GM23248 (cell line): ENCODE measurements at regions not wholly inside any gene's neighbourhood (a gene's known extent, or its start where the extent isn't known, plus 50 kb on each side); places are given as distances from the start of the nearest gene placed in this dataset.

Source experiments
- DNase-seq: peaks from one replicate; pipeline ENCODE4 v3.0.0-alpha.2; 2015
- H2AFZ ChIP-seq: fragments of 200-600 bp; sonication (generic); 2 replicates; pipeline ENCODE4 v1.6.1; 2016; ENCODE audit warnings: antibody characterized with exemption
- H3F3A ChIP-seq: fragments of 200-600 bp; sonication (generic); 2 replicates; pipeline ENCODE4 v1.6.1; 2016; ENCODE audit warnings: mild to moderate bottlenecking, antibody characterized with exemption, mixed run types; ENCODE audit not compliant: insufficient read depth
- H3K27ac ChIP-seq: fragments of 200-600 bp; sonication (generic); 2 replicates; pipeline ENCODE4 v1.5.1; 2016; ENCODE audit warnings: mild to moderate bottlenecking
- H3K27me3 ChIP-seq: fragments of 200-600 bp; sonication (generic); replicated peaks from 2 replicates; pipeline ENCODE4 v1.6.1; 2016; ENCODE audit warnings: mild to moderate bottlenecking; ENCODE audit not compliant: insufficient read depth
- H3K36me3 ChIP-seq: fragments of 200-600 bp; sonication (generic); 2 replicates; pipeline ENCODE4 v1.6.1; 2016; ENCODE audit warnings: low read depth, mild to moderate bottlenecking
- H3K4me1 ChIP-seq: fragments of 200-600 bp; sonication (generic); 2 replicates; pipeline ENCODE4 v1.6.1; 2016; ENCODE audit warnings: mild to moderate bottlenecking; ENCODE audit not compliant: insufficient read depth
- H3K4me2 ChIP-seq: fragments of 200-600 bp; sonication (generic); one replicate; pipeline ENCODE4 v1.6.1; 2016; ENCODE audit warnings: mild to moderate bottlenecking; ENCODE audit not compliant: unreplicated experiment
- H3K4me3 ChIP-seq: fragments of 200-600 bp; sonication (generic); 2 replicates; pipeline ENCODE4 v1.5.1; 2016; ENCODE audit warnings: mild to moderate bottlenecking
- H3K79me2 ChIP-seq: fragments of 200-600 bp; sonication (generic); 2 replicates; pipeline ENCODE4 v1.6.1; 2016; ENCODE audit warnings: mild to moderate bottlenecking; ENCODE audit not compliant: insufficient read depth
- H3K9ac ChIP-seq: fragments of 200-600 bp; sonication (generic); 2 replicates; pipeline ENCODE4 v1.6.1; 2016; ENCODE audit warnings: mild to moderate bottlenecking
- H3K9me2 ChIP-seq: fragments of 200-600 bp; sonication (generic); 2 replicates; pipeline ENCODE4 v1.6.1; 2016; ENCODE audit warnings: mixed run types, mild to moderate bottlenecking, moderate library complexity; ENCODE audit not compliant: insufficient read depth
- H3K9me3 ChIP-seq: fragments of 200-600 bp; sonication (generic); one replicate; pipeline ENCODE4 v1.6.1; 2017; ENCODE audit warnings: low read depth
- H4K20me1 ChIP-seq: fragments of 200-600 bp; sonication (generic); 2 replicates; pipeline ENCODE4 v1.6.0; 2016; ENCODE audit not compliant: insufficient read depth
- EZH2 ChIP-seq: fragments of 200-600 bp; sonication (generic); IDR thresholded peaks from 2 replicates; pipeline ENCODE4 v1.6.1; 2018; ENCODE audit warnings: antibody characterized with exemption, mild to moderate bottlenecking; ENCODE audit not compliant: insufficient read depth, poor library complexity, severe bottlenecking
- EZH2phosphoT487 ChIP-seq: fragments of 200-600 bp; sonication (generic); IDR thresholded peaks from 2 replicates; pipeline ENCODE4 v1.6.1; 2018; ENCODE audit warnings: antibody characterized with exemption, moderate library complexity, mild to moderate bottlenecking, low read depth; ENCODE audit not compliant: insufficient read depth
- WGBS, 2 experiments: methylation state at CpG; one replicate each; pipeline ENCODE4 v1.1.6; 2015 to 2017; ENCODE audit warnings: low lambda C conversion rate in 2 of 2, low coverage in 1 of 2; ENCODE audit errors: missing lambda C conversion rate in 2 of 2; 5-methylcytosine and 5-hydroxymethylcytosine counted together
- in situ Hi-C: fragments of 300-500 bp; cut with MboI; formaldehyde crosslinking; loops from 2 replicates; pipeline ENCODE4 v1.15.0; 2020

GRCh38 chr9:126084696-126085095, 241.9 kb upstream of the MVB12B start:
- H3F3A ChIP-seq, result no peaks in the 10 kb centered on the region
- in situ Hi-C loops, result no loop called here

GRCh38 chr9:126085170-126085569, 241.5 kb upstream of the MVB12B start:
- H3K36me3 ChIP-seq, result no peaks in the 10 kb centered on the region
- no peak overlapping the region for H2AFZ ChIP-seq
- H3K4me1 ChIP-seq, result no peaks in the 10 kb centered on the region
- no peak for DNase-seq
- no peak for TF ChIP-seq EZH2phosphoT487
- no peak for TF ChIP-seq EZH2
- no peak overlapping the region for H3K27ac ChIP-seq
- H3K79me2 ChIP-seq, result no peaks in the 10 kb centered on the region
- H3K4me3 ChIP-seq, result no peak overlapping the region
- H3K27me3 ChIP-seq, result 0 out of 2 replicates have a peak, but pooled peaks cover 4% of the 10 kb centered on the region
- no peak overlapping the region for H3K4me2 ChIP-seq
- in situ Hi-C loops, result no loop called here
- no peak overlapping the region for H3K9ac ChIP-seq
- no peaks in the 10 kb centered on the region for H3F3A ChIP-seq
- no peaks in the 10 kb centered on the region for H3K9me3 ChIP-seq
- WGBS, 2 experiments, result 33 to 39% methylated on average over 2 of the region's 2 CpGs
- no peaks in the 10 kb centered on the region for H3K9me2 ChIP-seq
- H4K20me1 ChIP-seq, result no peaks in the 10 kb centered on the region

More at GRCh38 chr9:126084696-126085095, 241.9 kb upstream of the MVB12B start:
- Histone ChIP-seq H3K27ac (no peak overlapping the region), H3K9ac (no peak overlapping the region), H3K4me3 (no peak overlapping the region), H3K9me3 (no peaks in the 10 kb centered on the region), H3K79me2 (no peaks in the 10 kb centered on the region), H3K27me3 (0 out of 2 replicates have a peak, but pooled peaks cover 4% of the 10 kb centered on the region), H3K4me2 (no peak overlapping the region), H2AFZ (no peak overlapping the region), H3K9me2 (no peaks in the 10 kb centered on the region), H3K4me1 (no peaks in the 10 kb centered on the region), H4K20me1 (no peaks in the 10 kb centered on the region), H3K36me3 (no peaks in the 10 kb centered on the region)
- WGBS, 2 experiments, result 43 to 46% methylated on average over 8 of the region's 8 CpGs
- TF ChIP-seq EZH2phosphoT487, result no peak
- TF ChIP-seq EZH2, result no peak
- DNase-seq, result no peak

- H3F3A ChIP-seq, result no peaks in the 10 kb centered on the region
- H3K27ac ChIP-seq, result no peak overlapping the region
- no peak overlapping the region for H3K4me2 ChIP-seq
- H3K9ac ChIP-seq, result no peak overlapping the region
- no peaks in the 10 kb centered on the region for H4K20me1 ChIP-seq
- 21 to 34% methylated on average over 6 of the region's 6 CpGs for WGBS, 2 experiments
- no peaks in the 10 kb centered on the region for H3K4me1 ChIP-seq
- in situ Hi-C loops, result no loop called here
- H3K36me3 ChIP-seq, result no peaks in the 10 kb centered on the region
- H3K4me3 ChIP-seq, result no peak overlapping the region
- TF ChIP-seq EZH2phosphoT487, result no peak
- no peak for TF ChIP-seq EZH2
- H3K9me2 ChIP-seq, result no peaks in the 10 kb centered on the region
- no peak overlapping the region for H2AFZ ChIP-seq
- DNase-seq, result no peak
- no peaks in the 10 kb centered on the region for H3K79me2 ChIP-seq
- no peaks in the 10 kb centered on the region for H3K9me3 ChIP-seq
- H3K27me3 ChIP-seq, result 0 out of 2 replicates have a peak, but pooled peaks cover 4% of the 10 kb centered on the region
These were observed 238.3 kb upstream of the MVB12B start for GRCh38 chr9:126088336-126088735.

- no peaks in the 10 kb centered on the region for H4K20me1 ChIP-seq
- in situ Hi-C loops, result no loop called here
- no peaks in the 10 kb centered on the region for H3K9me3 ChIP-seq
- no peak overlapping the region for H3K9ac ChIP-seq
- no peak overlapping the region for H3K4me2 ChIP-seq
- no peaks in the 10 kb centered on the region for H3K36me3 ChIP-seq
- H3K27ac ChIP-seq, result no peak overlapping the region
- H3K4me3 ChIP-seq, result no peak overlapping the region
- no peak for TF ChIP-seq EZH2phosphoT487
- no peak for TF ChIP-seq EZH2
- H3K4me1 ChIP-seq, result no peaks in the 10 kb centered on the region
- no peak overlapping the region for H2AFZ ChIP-seq
- H3F3A ChIP-seq, result no peaks in the 10 kb centered on the region
- no peaks in the 10 kb centered on the region for H3K79me2 ChIP-seq
- WGBS, 2 experiments, result 52 to 72% methylated on average over 2 of the region's 2 CpGs
- DNase-seq, result no peak
- 0 out of 2 replicates have a peak, but pooled peaks cover 8% of the 10 kb centered on the region for H3K27me3 ChIP-seq
- H3K9me2 ChIP-seq, result no peaks in the 10 kb centered on the region
These were observed 236.8 kb upstream of the MVB12B start for GRCh38 chr9:126089789-126090188.

GRCh38 chr9:126093771-126094170, 232.9 kb upstream of the MVB12B start:
- no peak overlapping the region for H2AFZ ChIP-seq
- H3K4me2 ChIP-seq, result no peak overlapping the region
- H3K9ac ChIP-seq, result no peak overlapping the region
- no peaks in the 10 kb centered on the region for H4K20me1 ChIP-seq
- no peaks in the 10 kb centered on the region for H3F3A ChIP-seq
- no peak overlapping the region for H3K4me3 ChIP-seq
- WGBS, 2 experiments, result 48 to 52% methylated on average over 9 of the region's 9 CpGs
- H3K36me3 ChIP-seq, result no peaks in the 10 kb centered on the region
- 0 out of 2 replicates have a peak, but pooled peaks cover 8% of the 10 kb centered on the region for H3K27me3 ChIP-seq
- TF ChIP-seq EZH2phosphoT487 (no peak), EZH2 (no peak)
- no peaks in the 10 kb centered on the region for H3K4me1 ChIP-seq
- H3K27ac ChIP-seq, result no peak overlapping the region
- DNase-seq, result no peak
- H3K9me3 ChIP-seq, result no peaks in the 10 kb centered on the region
- no peaks in the 10 kb centered on the region for H3K9me2 ChIP-seq
- H3K79me2 ChIP-seq, result no peaks in the 10 kb centered on the region
- in situ Hi-C loops, result no loop called here
